Posterior vena cava (tissue), 2 donors: ENCODE measurements at regions not wholly inside any gene's neighbourhood (a gene's known extent, or its start where the extent isn't known, plus 50 kb on each side); places are given as distances from the start of the nearest gene placed in this dataset.

Experiments
- DNase-seq: peaks from one replicate; pipeline ENCODE4 v3.0.0-alpha.2; 2020; ENCODE audit warnings: low spot score
- intact Hi-C, 2 donors: fragments of 100-400 bp; cut with DNase I; formaldehyde crosslinking; loops; one replicate each; pipeline versions ENCODE4 v1.14.1 to v1.14.2; 2022 to 2023
- donor health status: DM: yes; HTN: yes; CAD: no.
- donor health status: DM: yes; HTN: yes; CAD: no.

DNA sequence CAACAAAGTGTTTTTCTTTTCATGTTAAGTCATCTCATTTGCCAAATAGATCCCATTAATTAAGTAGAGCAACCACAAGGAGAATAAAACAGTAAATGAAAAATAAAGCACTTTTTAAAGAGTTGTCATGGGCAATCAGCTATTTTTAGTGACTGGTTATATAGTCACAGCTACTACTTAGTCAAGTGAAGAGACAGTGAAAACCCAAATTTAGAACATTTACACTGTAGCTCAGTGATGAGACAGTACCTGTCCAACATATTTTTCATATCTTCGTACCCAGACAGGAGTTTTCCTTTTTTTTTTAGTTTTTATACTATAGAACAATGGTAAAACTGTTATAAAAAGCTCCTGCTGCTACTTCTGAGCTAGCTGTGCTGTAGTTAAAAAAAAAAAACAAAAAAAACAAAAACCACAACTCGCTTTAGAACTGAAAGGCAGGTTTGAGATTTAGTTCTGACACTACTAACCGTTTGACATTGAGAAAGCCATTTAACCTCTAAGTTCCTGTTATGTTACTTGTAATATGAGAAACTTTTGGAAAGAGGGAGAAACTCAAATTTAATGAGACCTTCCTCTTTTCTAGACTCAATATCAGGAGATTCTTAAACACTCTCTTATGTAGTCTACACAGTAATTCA lies 777.5 kb downstream of the ADGRL2 start:
- no peak for DNase-seq

DNA sequence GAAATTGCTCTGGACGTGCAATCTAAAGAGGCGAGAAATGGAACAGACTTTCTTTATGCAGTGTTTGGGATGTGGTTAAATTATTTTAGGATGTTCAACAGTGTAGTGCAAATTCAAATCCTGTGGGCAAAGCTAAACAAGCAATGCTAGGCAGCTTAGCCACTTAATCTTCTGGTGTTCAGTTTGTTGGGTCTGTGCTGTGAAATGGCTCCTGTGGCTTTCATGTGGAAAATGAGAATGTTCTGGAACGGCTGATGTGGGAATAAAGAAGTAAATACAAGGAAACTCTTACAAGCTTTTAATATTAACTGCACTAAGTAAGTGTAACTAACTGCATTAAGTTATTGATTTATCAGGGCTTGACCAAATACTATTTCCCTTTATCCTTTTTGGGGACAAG lies 766.6 kb downstream of the ADGRL2 start:
- intact Hi-C loops = no loop called here
- DNase-seq = no peak

More for the DNA sequence above, 777.5 kb downstream of the ADGRL2 start:
- intact Hi-C loops = no loop called here

DNA sequence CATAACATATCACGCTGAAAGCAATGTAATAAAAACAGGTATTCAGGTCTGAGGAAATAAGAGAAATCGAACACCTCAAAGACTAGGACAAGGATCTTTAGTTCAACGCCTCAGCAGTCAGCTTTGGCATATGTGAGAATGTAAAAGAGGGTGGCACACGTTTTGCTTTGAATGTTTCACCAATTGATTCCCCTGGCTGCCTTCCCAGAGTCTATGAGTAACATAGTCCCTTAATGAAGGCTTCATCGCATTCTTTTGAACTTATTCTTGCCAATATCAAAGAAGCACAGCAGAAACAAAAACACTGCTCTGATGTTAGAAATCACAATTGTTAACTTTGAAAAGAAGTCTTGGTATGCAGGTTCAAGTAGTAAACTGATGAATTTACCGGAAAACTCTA lies 764.8 kb downstream of the ADGRL2 start:
- DNase-seq = no peak

DNA sequence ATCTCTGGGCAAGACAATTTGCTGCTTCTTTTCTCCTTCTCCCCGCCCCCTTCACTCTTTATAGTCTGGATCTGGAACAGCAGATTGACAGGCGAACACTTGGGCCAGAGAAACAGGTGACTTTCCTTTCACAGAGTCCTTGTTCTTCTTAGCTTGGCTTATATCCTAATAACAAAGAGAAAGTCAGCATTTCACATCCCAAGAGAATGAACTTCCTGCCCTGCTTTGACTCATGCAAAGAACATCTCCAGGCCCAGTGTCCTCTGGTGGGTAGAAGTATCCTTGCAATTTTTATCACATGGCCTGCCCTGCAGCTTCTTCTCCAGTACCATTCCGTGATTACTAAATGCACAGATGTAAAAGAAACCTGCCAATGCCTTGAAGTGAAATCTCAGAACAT lies 764.4 kb downstream of the ADGRL2 start:
- intact Hi-C loops = no loop called here
- no peak for DNase-seq

More for the DNA sequence above, 764.8 kb downstream of the ADGRL2 start:
- intact Hi-C loops = no loop called here

DNA sequence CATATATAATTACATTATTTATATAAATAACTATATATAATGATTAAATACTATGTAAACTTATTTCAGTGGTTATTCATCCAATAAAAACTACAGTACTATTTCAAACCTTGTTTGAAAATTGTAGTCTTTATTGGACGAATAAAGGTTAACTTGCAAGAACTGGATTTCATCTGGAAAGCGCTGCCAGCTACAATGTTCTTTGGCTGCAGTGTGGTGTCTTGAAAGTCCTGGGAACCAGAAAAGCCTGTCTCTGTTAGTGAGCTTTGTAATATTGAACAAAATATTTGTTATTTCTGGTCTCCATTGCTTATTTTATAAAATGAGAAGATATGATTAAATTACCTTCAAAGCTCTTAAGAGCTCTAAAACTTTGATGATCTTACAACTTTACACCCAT lies 763.6 kb downstream of the ADGRL2 start:
- DNase-seq = no peak
- intact Hi-C loops = no loop called here

DNA sequence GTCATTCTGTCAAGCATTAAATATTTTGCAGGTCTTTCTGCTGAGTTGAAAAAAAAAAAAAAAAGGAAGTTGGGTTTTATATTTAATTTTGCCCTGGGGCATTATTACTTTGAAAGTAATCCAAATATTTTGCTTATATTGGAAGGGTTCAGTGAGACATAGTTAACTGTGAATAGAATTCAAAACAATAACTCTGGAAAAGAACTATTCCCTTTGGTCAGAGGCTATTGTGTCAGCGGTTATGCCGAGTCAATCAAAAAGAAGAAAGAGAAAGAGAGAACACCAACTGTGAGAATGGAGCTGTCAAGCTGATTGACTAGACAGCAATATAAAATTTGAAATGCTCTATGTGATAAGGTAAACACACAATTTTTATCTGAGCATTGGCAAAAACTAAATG lies 761.7 kb downstream of the ADGRL2 start:
- intact Hi-C loops = no loop called here
- DNase-seq = no peak

DNA sequence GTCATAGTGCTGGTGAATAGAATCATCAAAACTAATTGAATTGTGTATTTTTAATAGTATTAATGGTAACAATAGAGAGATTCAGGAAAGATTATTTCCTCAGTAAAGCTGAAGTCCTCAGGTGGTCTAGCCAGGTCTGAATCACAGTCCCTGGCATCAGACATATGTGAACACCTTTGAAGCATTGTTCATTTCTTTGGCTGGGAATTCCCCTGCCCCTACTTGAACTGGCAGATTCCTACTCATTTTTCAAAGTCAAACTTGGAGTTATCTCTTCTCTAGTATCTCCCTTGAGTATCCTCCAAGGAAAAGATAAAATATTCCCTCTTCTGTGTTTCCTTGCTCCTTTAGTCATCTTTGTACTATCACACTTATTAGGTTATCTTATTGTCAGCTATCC lies 759.8 kb downstream of the ADGRL2 start:
- intact Hi-C loops = no loop called here
- no peak for DNase-seq

DNA sequence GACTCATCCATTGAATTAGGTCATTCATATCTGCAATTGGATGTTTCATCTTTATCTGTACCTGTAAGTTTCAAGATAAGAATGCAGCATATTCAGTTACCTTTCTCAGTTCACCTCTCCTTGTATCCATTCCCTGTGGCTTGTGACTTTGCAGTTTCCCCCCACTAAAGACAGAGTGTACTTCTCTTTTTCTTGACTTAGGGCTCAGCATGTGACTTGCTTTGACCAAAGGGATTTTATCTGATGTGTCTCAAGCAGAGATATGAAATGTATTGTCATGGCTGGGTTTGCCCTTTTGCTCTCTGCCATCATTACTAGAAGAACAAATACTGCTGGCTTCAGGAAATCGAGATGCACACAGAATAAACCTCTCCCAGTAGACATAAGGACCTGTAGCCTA lies 754.8 kb downstream of the ADGRL2 start:
- intact Hi-C loops = no loop called here

DNA sequence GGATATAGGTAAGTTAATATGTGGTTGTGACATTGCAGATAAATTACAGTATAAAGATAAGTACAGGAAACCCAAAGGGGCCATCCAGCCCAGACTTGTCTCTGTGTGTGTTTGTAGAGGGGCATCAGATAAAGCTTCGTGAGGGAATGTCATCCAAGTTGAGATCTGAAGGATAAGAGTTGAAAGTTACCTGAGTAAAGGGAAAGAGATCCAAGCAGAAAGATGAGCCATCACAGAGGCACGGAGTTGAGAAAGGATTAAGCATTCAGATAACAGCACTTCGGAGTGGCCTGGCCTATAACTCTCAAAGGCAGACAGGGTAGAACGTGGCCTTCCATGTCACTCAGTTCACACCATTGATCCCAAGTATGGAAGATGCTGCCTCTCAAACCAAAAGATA lies 749.1 kb downstream of the ADGRL2 start:
- no peak for DNase-seq
- intact Hi-C loops = no loop called here

More for the DNA sequence above, 754.8 kb downstream of the ADGRL2 start:
- DNase-seq = no peak

DNA sequence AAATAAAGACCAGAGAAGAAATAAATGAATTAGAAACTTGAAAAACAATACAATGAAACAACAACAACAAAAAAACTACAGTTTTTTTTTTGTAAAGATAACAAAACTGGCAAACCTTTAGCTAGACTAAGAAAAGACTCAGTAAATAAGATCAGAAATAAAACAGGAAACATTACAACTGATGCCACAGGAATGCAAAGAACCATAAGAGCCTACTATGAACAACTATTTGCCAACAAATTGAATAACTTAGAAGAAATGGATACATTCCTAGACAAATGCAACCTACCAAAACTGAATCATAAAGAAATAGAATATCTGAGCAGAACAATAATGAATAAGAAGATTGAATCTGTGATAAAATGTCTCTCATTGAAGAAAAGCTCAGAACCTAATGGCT lies 742.0 kb downstream of the ADGRL2 start:
- intact Hi-C loops = no loop called here
- no peak for DNase-seq

DNA sequence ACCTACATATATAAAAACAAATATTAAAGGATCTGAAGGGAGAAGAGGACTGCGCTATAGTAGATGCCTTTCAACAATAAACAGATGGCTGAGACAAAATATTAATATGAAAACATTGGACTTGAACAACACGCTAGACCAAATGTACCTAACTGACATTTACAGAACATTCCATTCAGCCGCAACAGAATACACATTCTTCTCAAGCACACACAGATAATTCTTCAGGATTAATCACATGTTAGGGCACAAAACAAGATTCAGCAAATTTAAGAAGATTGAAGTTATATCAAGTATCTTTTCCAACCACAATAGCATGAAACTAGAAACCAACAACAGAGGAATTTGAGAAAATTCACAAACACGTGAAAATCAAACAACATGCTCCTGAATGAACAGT lies 741.4 kb downstream of the ADGRL2 start:
- DNase-seq = no peak
- intact Hi-C loops = no loop called here

DNA sequence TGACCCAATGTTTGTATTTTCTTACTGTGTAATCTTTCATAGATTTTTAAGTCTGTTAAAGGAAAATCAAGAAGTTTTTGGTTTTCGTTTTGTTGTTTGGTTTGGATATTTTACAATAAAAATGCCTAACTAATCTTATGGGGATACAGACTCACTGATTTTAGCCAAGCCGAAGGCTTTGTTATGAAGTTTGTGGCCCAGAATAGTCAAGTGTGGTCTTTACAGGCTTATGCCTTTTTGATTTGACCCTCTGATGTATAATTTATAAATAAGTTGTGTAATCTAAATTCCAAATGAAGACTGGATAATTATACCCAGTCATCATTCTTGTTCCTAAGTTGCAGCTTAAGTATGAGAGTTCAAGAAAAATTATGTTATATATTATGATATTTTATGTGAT lies 739.3 kb downstream of the ADGRL2 start:
- DNase-seq = no peak
- intact Hi-C loops = no loop called here

DNA sequence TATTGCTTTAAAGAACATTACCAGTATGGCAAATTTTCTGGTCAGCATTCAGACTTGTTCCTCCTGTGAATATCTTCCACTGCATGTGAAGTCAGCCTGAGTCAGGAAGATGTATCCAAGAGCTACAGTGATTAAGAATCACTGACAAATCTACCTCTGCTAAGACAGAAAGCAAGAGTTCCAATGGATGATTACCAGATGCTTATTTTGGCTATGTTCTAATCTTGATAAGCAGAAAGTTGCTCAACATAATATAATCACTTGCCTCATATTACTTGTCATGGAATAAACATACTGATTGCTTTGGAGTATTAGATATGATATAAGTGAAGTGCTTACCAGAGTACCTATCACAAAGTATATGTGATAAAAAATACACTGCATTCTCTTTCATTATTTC lies 738.1 kb downstream of the ADGRL2 start:
- intact Hi-C loops = no loop called here
- DNase-seq = no peak

DNA sequence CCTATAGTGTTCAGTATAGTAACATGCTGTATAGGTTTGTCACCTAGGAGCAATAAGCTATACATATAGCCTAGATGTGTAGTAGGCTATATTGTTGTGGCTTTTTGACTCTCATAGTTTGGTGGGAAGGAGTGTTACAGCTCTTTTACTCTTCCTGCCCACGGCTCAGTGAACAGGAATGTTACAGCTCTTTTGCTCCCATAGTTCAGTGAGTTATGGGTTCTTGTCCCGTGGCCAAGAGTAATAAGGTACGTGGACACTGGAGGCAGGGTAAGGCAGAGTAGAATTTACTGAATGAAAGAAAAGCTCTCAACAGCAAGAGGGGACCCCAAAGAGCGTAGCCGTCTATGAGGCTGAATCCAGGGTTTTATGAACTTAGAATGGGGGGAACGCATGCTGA lies 734.3 kb downstream of the ADGRL2 start:
- DNase-seq = no peak

DNA sequence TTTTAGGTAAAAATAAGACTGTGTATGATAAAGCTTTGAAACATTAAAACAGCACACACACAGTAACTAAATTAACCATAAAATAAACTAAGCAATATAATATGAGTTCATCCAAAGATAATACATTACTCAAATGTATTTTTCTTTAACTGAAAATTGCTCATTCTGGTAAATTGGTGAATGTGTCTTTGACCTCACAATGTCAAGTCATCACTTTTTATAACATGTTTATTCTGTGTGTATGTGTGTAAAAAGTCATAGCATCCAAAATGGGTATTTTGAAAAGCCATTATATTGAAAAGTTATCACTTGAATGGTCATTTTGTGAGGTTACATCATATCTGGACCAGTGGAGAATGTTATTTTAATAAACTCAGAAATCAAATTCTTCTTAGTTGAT lies 724.6 kb downstream of the ADGRL2 start:
- intact Hi-C loops = no loop called here
- no peak for DNase-seq

More for the DNA sequence above, 734.3 kb downstream of the ADGRL2 start:
- intact Hi-C loops = no loop called here

DNA sequence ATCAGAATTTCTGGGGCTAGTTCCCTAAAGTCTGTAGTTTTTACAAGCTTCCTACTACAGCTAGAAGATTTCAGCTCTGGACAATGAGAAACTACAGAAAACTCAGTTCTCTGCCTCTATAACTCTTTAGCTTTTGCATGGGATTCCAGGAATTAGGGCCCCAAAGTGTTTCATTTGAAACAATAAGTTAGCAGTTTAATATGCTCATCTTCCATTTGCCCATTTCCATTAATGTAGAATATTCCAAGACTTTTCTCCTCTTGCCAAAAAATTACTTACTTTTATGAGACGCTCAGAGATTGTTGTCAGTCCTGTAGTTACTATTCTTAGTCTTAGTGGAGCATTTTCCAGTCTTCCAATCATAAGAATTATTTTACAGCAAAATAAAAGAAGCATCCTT lies 719.9 kb downstream of the ADGRL2 start:
- intact Hi-C loops = no loop called here
- no peak for DNase-seq

DNA sequence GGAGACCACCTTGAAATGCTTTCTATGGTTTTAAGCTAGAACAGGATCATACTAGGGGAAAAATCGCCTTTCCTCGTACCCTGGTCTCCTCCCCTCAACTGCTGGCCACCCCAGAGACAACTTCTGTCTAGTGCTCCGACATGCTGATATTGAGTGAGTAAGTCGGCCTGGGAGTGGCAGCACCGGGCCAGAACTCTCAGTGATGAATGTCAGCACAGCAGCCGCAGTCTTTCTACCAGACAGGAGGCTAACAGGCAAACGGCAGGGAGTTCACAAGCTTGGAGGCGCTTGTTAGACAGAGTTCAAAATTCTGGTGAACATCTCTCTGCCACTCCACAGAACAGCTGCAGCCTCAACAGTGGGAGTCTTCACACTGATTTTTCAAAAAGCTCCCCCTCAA lies 716.9 kb downstream of the ADGRL2 start:
- DNase-seq = peak; percentile 83
- intact Hi-C loops = no loop called here

DNA sequence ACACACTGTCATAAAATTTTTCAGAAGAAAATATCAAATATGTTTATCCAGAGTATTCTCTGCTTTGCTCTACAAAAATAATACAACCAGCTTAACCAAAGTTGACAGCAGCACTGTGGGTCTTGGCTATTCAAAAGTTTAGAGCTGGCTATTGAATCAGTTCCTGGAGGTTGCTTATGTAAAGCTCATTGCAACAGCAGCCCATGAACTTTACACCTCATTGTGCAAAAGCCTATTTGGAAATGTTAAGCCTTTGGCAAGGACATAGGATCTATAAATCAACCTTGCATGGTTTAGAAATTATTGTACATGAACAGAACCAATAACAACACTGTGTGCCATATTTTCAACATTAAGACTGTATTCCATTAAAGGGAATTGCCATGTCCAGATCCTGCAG lies 714.9 kb downstream of the ADGRL2 start:
- no peak for DNase-seq
- intact Hi-C loops = no loop called here

DNA sequence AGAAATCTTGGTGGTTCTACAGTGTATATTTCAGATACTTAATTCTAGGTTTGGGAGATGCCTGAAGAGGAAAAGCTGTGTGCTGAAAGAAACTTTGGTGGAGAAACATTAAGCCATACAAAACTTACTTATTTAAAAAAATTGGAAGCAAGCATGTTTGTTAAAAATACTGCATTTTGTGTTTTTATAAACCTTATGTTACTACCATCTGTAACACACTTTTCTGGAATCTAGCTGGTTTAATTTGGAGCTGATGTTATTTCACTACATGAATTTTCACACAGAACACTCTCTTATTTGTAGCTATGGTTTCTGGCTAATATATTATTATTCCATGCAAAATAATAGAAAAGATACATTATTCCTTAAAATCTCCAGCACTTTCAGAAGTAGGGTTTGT lies 710.7 kb downstream of the ADGRL2 start:
- intact Hi-C loops = no loop called here
- no peak for DNase-seq

DNA sequence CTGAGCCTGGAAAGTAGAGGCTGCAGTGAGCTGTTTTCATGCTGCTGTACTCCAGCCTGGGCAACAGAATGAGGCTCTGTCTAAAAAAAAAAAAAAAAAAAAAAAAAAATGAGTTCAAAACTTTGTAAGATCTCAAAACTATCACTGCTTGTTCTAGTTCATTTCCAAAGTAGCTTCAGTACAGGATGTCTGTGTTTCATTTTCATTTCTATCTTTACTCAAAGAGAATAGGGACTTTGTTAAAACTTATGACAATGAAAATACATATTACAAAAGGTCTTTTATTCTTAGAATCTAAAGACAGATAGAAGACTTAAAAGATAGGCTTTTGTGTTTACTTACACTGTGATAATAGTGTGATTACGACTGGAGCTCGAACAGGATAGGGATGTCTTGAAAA lies 709.7 kb downstream of the ADGRL2 start:
- DNase-seq = no peak

DNA sequence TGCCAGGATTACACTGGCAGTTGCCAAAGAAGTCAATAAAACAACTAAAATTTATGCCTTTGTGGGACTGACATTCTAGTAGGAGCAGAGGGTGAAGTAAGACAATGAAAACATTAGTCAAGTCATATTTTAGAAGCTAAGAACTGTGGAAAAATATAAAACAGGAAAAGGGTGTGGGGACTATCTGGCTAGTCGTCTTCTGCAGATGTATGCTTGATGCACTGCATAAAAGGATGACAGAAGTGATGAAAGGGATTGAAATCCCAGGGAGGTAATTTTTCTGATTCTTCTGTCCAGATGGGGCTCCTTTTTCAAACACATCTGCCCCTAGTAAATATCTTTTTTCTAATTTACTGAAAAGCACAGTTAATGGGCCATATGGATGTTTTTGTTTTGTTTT lies 706.3 kb downstream of the ADGRL2 start:
- DNase-seq = no peak

More for the DNA sequence above, 709.7 kb downstream of the ADGRL2 start:
- intact Hi-C loops = no loop called here

DNA sequence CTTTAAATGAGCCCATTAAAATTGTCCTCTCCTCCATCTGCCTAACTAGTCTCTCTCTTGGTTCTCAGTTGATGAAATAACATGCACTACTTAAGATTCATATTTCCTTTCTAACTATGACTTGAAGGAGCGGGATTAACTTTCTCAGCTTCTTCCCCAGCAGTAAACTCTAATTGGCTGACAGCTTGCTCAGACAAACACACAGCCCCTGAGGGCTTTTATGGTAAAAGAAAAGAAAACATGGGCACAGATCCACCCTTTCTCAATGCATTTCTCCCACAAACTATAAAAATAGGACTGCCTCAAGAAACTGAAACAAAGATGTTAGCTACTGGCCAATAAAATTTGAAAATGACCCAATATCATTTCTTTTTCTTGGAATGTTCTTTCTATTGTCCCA lies 703.1 kb downstream of the ADGRL2 start:
- no peak for DNase-seq
- intact Hi-C loops = no loop called here

More for the DNA sequence above, 706.3 kb downstream of the ADGRL2 start:
- intact Hi-C loops = no loop called here
